ENCODE measurements at regions not wholly inside any gene's neighbourhood (a gene's known extent, or its start where the extent isn't known, plus 50 kb on each side); places are given as distances from the start of the nearest gene placed in this dataset.

- Histone ChIP-seq H3K27ac (no peak overlapping the region), H3K4me3 (no peak overlapping the region), H3K4me1 (no peaks in the 10 kb centered on the region), H3K27me3 (no peaks in the 10 kb centered on the region), H3K36me3 (no peaks in the 10 kb centered on the region), H3K9me3 (no peaks in the 10 kb centered on the region)
- 68% methylated on average over 3 of the region's 3 CpGs for WGBS, 2 donors
- intact Hi-C loops (cut with DNase I), result no loop called here
- no peak for TF ChIP-seq CTCF (IDR thresholded peaks at IDR 0.05)
- no peak for TF ChIP-seq POLR2A (IDR thresholded peaks at IDR 0.05)
- DNase-seq, result no peak
These were observed 1663.1 kb downstream of the STIM2 start for GRCh38 chr4:28523681-28524190.

GRCh38 chr4:28536124-28536523 is 1675.5 kb downstream of the STIM2 start:
- H3K27me3 ChIP-seq, result no peaks in the 10 kb centered on the region
- intact Hi-C loops (cut with DNase I), result no loop called here
- no peaks in the 10 kb centered on the region for H3K36me3 ChIP-seq
- H3K4me1 ChIP-seq, result no peaks in the 10 kb centered on the region
- H3K9me3 ChIP-seq, result no peaks in the 10 kb centered on the region
- H3K4me3 ChIP-seq, result no peak overlapping the region
- no peak for DNase-seq
- TF ChIP-seq CTCF (IDR thresholded peaks at IDR 0.05) (no peak), POLR2A (IDR thresholded peaks at IDR 0.05) (no peak)
- 59 to 70% methylated on average over 2 of the region's 2 CpGs for WGBS, 2 donors
- H3K27ac ChIP-seq, result no peak overlapping the region

GRCh38 chr4:28545986-28546385 is 1685.3 kb downstream of the STIM2 start:
- no peak for TF ChIP-seq POLR2A (IDR thresholded peaks at IDR 0.05)
- no peak for TF ChIP-seq CTCF (IDR thresholded peaks at IDR 0.05)

GRCh38 chr4:28548136-28548535 is 1687.5 kb downstream of the STIM2 start:
- 74 to 87% methylated on average over 3 of the region's 3 CpGs for WGBS, 2 donors
- TF ChIP-seq CTCF (IDR thresholded peaks at IDR 0.05), result no peak
- no peak for TF ChIP-seq POLR2A (IDR thresholded peaks at IDR 0.05)
- no peak overlapping the region for H3K27ac ChIP-seq

More at GRCh38 chr4:28545986-28546385, 1685.3 kb downstream of the STIM2 start:
- intact Hi-C loops (cut with DNase I), result no loop called here
- Histone ChIP-seq H3K4me3 (no peak overlapping the region), H3K9me3 (no peaks in the 10 kb centered on the region), H3K4me1 (no peaks in the 10 kb centered on the region), H3K27ac (no peak overlapping the region), H3K27me3 (no peaks in the 10 kb centered on the region), H3K36me3 (no peaks in the 10 kb centered on the region)
- 36 to 59% methylated on average over 1 of the region's 1 CpG for WGBS, 2 donors
- no peak for DNase-seq

GRCh38 chr4:28548594-28548993 is 1688.0 kb downstream of the STIM2 start:
- Histone ChIP-seq H3K36me3 (no peaks in the 10 kb centered on the region), H3K4me1 (no peaks in the 10 kb centered on the region), H3K9me3 (no peaks in the 10 kb centered on the region), H3K4me3 (no peak overlapping the region), H3K27ac (no peak overlapping the region), H3K27me3 (no peaks in the 10 kb centered on the region)
- no peak for TF ChIP-seq CTCF (IDR thresholded peaks at IDR 0.05)
- TF ChIP-seq POLR2A (IDR thresholded peaks at IDR 0.05), result no peak
- DNase-seq, result no peak
- WGBS, 2 donors, result 47 to 51% methylated on average over 6 of the region's 6 CpGs
- intact Hi-C loops (cut with DNase I), result no loop called here

More at GRCh38 chr4:28548136-28548535, 1687.5 kb downstream of the STIM2 start:
- intact Hi-C loops (cut with DNase I), result no loop called here
- H3K4me1 ChIP-seq, result no peaks in the 10 kb centered on the region
- no peaks in the 10 kb centered on the region for H3K9me3 ChIP-seq
- no peak for DNase-seq
- no peak overlapping the region for H3K4me3 ChIP-seq
- H3K27me3 ChIP-seq, result no peaks in the 10 kb centered on the region
- H3K36me3 ChIP-seq, result no peaks in the 10 kb centered on the region
